SU-DHL-6 (cell line): ENCODE measurements at regions not wholly inside any gene's neighbourhood (a gene's known extent, or its start where the extent isn't known, plus 50 kb on each side); places are given as distances from the start of the nearest gene placed in this dataset.

Experiments
- H2AFZ ChIP-seq: fragments of 200-600 bp; sonication (generic); 2 replicates; pipeline ENCODE4 v1.6.1; 2014; ENCODE audit warnings: low read depth, mild to moderate bottlenecking, moderate library complexity, mixed read lengths, antibody characterized with exemption, low read length; ENCODE audit not compliant: severe bottlenecking
- H3F3A ChIP-seq: fragments of 200-600 bp; shearing (Covaris generic); 2 replicates; pipeline ENCODE4 v1.6.0; 2016; ENCODE audit warnings: antibody characterized with exemption, mild to moderate bottlenecking; ENCODE audit not compliant: insufficient read depth
- H3K27ac ChIP-seq: fragments of 200-600 bp; sonication (generic); 2 replicates; pipeline ENCODE4 v1.5.1; 2016; ENCODE audit warnings: low read depth, mild to moderate bottlenecking, low read length, moderate library complexity, mixed read lengths
- H3K27me3 ChIP-seq: fragments of 200-600 bp; sonication (generic), shearing (Covaris generic); 2 replicates; pipeline ENCODE4 v1.6.0; 2014; ENCODE audit warnings: mild to moderate bottlenecking, low read length
- H3K36me3 ChIP-seq: fragments of 200-600 bp; sonication (generic); 2 replicates; pipeline ENCODE4 v1.6.1; 2014; ENCODE audit warnings: mild to moderate bottlenecking, low read length, mixed read lengths
- H3K4me2 ChIP-seq: fragments of 300-600, 200-600 bp; shearing (Covaris generic), sonication (generic); 2 replicates; pipeline ENCODE4 v1.6.0; 2014; ENCODE audit warnings: low read length, low read depth, mild to moderate bottlenecking; ENCODE audit not compliant: poor library complexity, severe bottlenecking
- H3K4me3 ChIP-seq: fragments of 200-600 bp; sonication (generic); 2 replicates; pipeline ENCODE4 v1.5.1; 2014; ENCODE audit warnings: antibody characterized with exemption, low read length, mild to moderate bottlenecking, mixed read lengths; ENCODE audit not compliant: insufficient read depth, poor library complexity, severe bottlenecking
- H3K79me2 ChIP-seq: fragments of 200-600 bp; sonication (generic); 2 replicates; pipeline ENCODE4 v1.6.1; 2014; ENCODE audit warnings: mild to moderate bottlenecking, low read length, moderate library complexity; ENCODE audit not compliant: insufficient read depth
- H3K9ac ChIP-seq: fragments of 200-600 bp; sonication (generic); 2 replicates; pipeline ENCODE4 v1.7.0; 2014; ENCODE audit warnings: mild to moderate bottlenecking, low read length
- H3K9me2 ChIP-seq: fragments of 200-600 bp; sonication (generic); replicated peaks from 2 replicates; pipeline ENCODE4 v1.6.1; 2014; ENCODE audit warnings: low read length; ENCODE audit not compliant: insufficient read depth
- H3K9me3 ChIP-seq: fragments of 200-600 bp; sonication (generic); 2 replicates; pipeline ENCODE4 v1.6.1; 2014; ENCODE audit warnings: low read length, mixed read lengths; ENCODE audit not compliant: insufficient read depth
- H4K20me1 ChIP-seq: fragments of 200-600 bp; sonication (generic); 2 replicates; pipeline ENCODE4 v1.6.1; 2014; ENCODE audit warnings: low read depth, mild to moderate bottlenecking, antibody characterized with exemption, low read length, moderate library complexity, mixed read lengths
- EZH2phosphoT487 ChIP-seq: fragments of 200-600 bp; sonication (generic), shearing (Covaris generic); conservative IDR thresholded peaks from 2 replicates; pipeline ENCODE4 v1.6.1; 2018; ENCODE audit warnings: mild to moderate bottlenecking, antibody characterized with exemption, low read length, moderate library complexity, mixed read lengths
- TF ChIP-seq, protein P1 (sequence below): fragments of 200-600 bp; sonication (generic); IDR thresholded peaks from one replicate; pipeline ENCODE4 v1.5.1; 2017; ENCODE audit warnings: antibody characterized with exemption, mild to moderate bottlenecking, low read length, moderate library complexity; ENCODE audit not compliant: insufficient read depth, poor library complexity, severe bottlenecking

- Histone ChIP-seq H3F3A (no peaks in the 10 kb centered on the region), H3K9me3 (no peaks in the 10 kb centered on the region), H3K27me3 (no peaks in the 10 kb centered on the region), H3K36me3 (no peaks in the 10 kb centered on the region), H3K9ac (no peak overlapping the region), H3K4me2 (no peak overlapping the region), H4K20me1 (no peaks in the 10 kb centered on the region), H3K79me2 (no peaks in the 10 kb centered on the region), H3K9me2 (no peaks in the 10 kb centered on the region), H2AFZ (peak overlapping the region; percentile 52), H3K27ac (no peak overlapping the region), H3K4me3 (no peak overlapping the region)
- TF ChIP-seq, protein P1, sequence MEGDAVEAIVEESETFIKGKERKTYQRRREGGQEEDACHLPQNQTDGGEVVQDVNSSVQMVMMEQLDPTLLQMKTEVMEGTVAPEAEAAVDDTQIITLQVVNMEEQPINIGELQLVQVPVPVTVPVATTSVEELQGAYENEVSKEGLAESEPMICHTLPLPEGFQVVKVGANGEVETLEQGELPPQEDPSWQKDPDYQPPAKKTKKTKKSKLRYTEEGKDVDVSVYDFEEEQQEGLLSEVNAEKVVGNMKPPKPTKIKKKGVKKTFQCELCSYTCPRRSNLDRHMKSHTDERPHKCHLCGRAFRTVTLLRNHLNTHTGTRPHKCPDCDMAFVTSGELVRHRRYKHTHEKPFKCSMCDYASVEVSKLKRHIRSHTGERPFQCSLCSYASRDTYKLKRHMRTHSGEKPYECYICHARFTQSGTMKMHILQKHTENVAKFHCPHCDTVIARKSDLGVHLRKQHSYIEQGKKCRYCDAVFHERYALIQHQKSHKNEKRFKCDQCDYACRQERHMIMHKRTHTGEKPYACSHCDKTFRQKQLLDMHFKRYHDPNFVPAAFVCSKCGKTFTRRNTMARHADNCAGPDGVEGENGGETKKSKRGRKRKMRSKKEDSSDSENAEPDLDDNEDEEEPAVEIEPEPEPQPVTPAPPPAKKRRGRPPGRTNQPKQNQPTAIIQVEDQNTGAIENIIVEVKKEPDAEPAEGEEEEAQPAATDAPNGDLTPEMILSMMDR, result no peak
- TF ChIP-seq EZH2phosphoT487, result no peak
Observed at GRCh38 chr2:194566907-194567660, 1089.9 kb upstream of the SLC39A10 start.

GRCh38 chr2:194564422-194564821 is 1092.6 kb upstream of the SLC39A10 start:
- Histone ChIP-seq H3K79me2 (no peaks in the 10 kb centered on the region), H3K36me3 (no peaks in the 10 kb centered on the region), H3K9me2 (no peaks in the 10 kb centered on the region), H3K27ac (no peak overlapping the region), H3K9ac (no peak overlapping the region), H3K27me3 (no peaks in the 10 kb centered on the region), H3K4me2 (no peak overlapping the region), H3F3A (no peaks in the 10 kb centered on the region), H2AFZ (no peak overlapping the region), H4K20me1 (no peaks in the 10 kb centered on the region), H3K4me3 (no peak overlapping the region), H3K9me3 (peaks cover 13% of the 10 kb centered on the region; the same call in 1 of the 2 replicates)
- TF ChIP-seq, protein P1, result no peak
- no peak for TF ChIP-seq EZH2phosphoT487

DNA sequence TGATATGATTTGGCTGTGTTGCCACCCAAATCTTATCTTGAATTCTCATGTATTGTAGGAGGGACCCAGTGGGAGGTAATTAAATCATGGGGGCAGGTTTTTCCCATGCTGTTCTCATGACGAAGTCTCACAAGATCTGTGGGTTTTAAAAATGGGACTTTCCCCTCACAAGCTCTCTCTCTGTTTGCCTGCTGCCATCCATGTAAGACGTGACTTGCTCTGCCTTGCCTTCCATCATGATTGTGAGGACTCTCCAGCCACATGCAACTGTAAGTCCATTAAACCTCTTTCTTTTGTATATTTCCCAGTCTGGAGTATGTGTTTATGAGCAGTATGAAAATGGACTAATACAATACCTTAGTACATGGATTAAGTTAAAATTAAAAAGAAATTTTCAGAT is 1094.7 kb upstream of the SLC39A10 start:
- H3K9ac ChIP-seq, result no peak overlapping the region
- peaks cover 13% of the 10 kb centered on the region; the same call in 1 of the 2 replicates for H3K9me3 ChIP-seq
- H3K4me3 ChIP-seq, result no peak overlapping the region
- H3K27me3 ChIP-seq, result no peaks in the 10 kb centered on the region
- H3K79me2 ChIP-seq, result no peaks in the 10 kb centered on the region
- no peak for TF ChIP-seq EZH2phosphoT487
- TF ChIP-seq, protein P1, result no peak
- H3K27ac ChIP-seq, result no peak overlapping the region
- H2AFZ ChIP-seq, result no peak overlapping the region
- no peaks in the 10 kb centered on the region for H4K20me1 ChIP-seq
- no peaks in the 10 kb centered on the region for H3F3A ChIP-seq
- no peaks in the 10 kb centered on the region for H3K9me2 ChIP-seq
- no peaks in the 10 kb centered on the region for H3K36me3 ChIP-seq
- no peak overlapping the region for H3K4me2 ChIP-seq
